ENCODE measurements at regions not wholly inside any gene's neighbourhood (a gene's known extent, or its start where the extent isn't known, plus 50 kb on each side); places are given as distances from the start of the nearest gene placed in this dataset.

GRCh38 chr16:59355704-59356103, 621.6 kb upstream of the GOT2 start:
- TF ChIP-seq MYC (IDR thresholded peaks at IDR 0.05; ENCODE audit: low read depth, low read length) (no peak), MYC (CRISPR knock-in tag; IDR thresholded peaks at IDR 0.05; ENCODE audit: borderline replicate concordance, low read depth) (no peak), ZBTB7A (IDR thresholded peaks at IDR 0.05; ENCODE audit: borderline replicate concordance, control insufficient read depth, low read depth, low read length) (no peak), FOS (IDR thresholded peaks at IDR 0.05; ENCODE audit: extremely low read depth, insufficient read length) (no peak), CEBPB (tag; IDR thresholded peaks at IDR 0.05) (no peak), ELK1 (CRISPR knock-in tag; IDR thresholded peaks at IDR 0.05) (no peak), EZH2 (IDR thresholded peaks at IDR 0.05; ENCODE audit: borderline replicate concordance, low read depth, low read length) (no peak)
